ENCODE measurements at regions not wholly inside any gene's neighbourhood (a gene's known extent, or its start where the extent isn't known, plus 50 kb on each side); places are given as distances from the start of the nearest gene placed in this dataset.

DNA sequence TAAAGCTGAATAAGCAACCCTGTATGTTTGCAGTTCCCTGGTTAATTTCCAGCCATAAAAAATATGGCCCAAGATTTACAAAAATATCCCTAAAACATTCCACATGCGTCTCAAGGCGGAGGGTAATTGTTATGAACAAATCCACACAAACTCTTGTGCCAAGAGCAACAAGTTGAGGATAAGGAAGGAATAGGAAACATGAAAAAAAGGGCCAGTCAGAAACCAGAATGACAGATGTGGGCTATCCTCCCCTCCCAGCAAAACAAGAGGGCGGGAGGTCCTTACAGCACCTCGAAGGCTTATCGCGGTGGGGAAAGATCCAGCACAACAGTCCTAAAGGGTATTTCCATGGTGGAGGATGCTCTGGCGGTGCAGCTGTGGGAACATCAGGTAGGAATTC, 155.6 kb upstream of the HES1 start:
- no peak for TF ChIP-seq MYC (IDR thresholded peaks at IDR 0.05; ENCODE audit: low read depth, low read length)
- TF ChIP-seq POLR2A (IDR thresholded peaks at IDR 0.05; ENCODE audit: extremely low read depth, insufficient read length): no peak
- TF ChIP-seq, protein P1, sequence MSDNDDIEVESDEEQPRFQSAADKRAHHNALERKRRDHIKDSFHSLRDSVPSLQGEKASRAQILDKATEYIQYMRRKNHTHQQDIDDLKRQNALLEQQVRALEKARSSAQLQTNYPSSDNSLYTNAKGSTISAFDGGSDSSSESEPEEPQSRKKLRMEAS (IDR thresholded peaks at IDR 0.05; ENCODE audit: low read depth, low read length): no peak
- TF ChIP-seq, protein P2, sequence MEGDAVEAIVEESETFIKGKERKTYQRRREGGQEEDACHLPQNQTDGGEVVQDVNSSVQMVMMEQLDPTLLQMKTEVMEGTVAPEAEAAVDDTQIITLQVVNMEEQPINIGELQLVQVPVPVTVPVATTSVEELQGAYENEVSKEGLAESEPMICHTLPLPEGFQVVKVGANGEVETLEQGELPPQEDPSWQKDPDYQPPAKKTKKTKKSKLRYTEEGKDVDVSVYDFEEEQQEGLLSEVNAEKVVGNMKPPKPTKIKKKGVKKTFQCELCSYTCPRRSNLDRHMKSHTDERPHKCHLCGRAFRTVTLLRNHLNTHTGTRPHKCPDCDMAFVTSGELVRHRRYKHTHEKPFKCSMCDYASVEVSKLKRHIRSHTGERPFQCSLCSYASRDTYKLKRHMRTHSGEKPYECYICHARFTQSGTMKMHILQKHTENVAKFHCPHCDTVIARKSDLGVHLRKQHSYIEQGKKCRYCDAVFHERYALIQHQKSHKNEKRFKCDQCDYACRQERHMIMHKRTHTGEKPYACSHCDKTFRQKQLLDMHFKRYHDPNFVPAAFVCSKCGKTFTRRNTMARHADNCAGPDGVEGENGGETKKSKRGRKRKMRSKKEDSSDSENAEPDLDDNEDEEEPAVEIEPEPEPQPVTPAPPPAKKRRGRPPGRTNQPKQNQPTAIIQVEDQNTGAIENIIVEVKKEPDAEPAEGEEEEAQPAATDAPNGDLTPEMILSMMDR (IDR thresholded peaks at IDR 0.05; ENCODE audit: low read depth, low read length): no peak
- DNase-seq (ENCODE audit: low read depth): no peak

DNA sequence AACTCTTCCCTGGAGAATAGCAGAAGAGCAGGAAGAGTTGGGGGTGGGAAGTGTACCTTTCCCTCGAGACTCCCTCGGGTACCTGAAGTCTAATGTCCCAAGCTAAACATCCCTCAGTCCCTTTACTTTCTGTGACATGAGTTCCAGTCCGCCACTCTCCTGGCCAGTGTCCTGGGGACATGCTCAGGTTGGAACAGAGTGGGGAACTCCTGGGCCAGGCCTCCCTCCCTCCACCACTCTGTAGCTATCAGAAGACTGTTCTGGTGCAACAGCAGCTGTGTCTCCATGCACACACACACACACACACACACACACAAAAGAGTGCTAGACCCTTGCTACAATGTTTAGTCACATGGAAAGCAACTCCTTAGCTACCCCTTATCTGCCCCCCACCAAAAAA, 155.0 kb upstream of the HES1 start:
- TF ChIP-seq POLR2A (IDR thresholded peaks at IDR 0.05; ENCODE audit: extremely low read depth, insufficient read length) (no peak), MYC (IDR thresholded peaks at IDR 0.05; ENCODE audit: low read depth, low read length) (no peak)
- TF ChIP-seq, protein P1 (IDR thresholded peaks at IDR 0.05; ENCODE audit: low read depth, low read length): no peak
- TF ChIP-seq, protein P2 (IDR thresholded peaks at IDR 0.05; ENCODE audit: low read depth, low read length): no peak
- no peak overlapping the region for H3K4me3 ChIP-seq (ENCODE audit: low read depth, low read length)
- no peak for DNase-seq (ENCODE audit: low read depth)

More for the DNA sequence above, 155.6 kb upstream of the HES1 start:
- no peak overlapping the region for H3K4me3 ChIP-seq (ENCODE audit: low read depth, low read length)

DNA sequence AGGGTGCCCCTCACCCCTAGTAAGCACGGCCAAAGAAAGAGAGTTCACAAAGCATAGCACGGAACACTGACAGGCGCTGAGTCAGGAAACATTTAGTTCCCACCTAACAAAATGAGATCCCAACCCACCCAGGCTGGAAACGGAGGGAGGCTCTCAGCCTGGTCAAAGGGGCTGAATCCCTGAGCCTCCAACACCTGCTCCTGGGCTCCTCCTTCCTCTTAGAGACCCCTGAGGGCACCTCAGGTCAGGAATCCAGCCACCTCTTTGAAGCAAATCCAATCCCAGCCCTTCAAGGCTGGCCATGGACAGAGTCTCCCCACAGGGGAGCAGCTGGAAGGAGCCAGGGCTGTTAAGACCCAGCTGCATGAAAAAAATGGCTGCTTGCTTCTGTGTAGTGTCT, 154.4 kb upstream of the HES1 start:
- TF ChIP-seq POLR2A (IDR thresholded peaks at IDR 0.05; ENCODE audit: extremely low read depth, insufficient read length) (no peak), MYC (IDR thresholded peaks at IDR 0.05; ENCODE audit: low read depth, low read length) (no peak)
- TF ChIP-seq, protein P2 (IDR thresholded peaks at IDR 0.05; ENCODE audit: low read depth, low read length): no peak
- TF ChIP-seq, protein P1 (IDR thresholded peaks at IDR 0.05; ENCODE audit: low read depth, low read length): no peak
- H3K4me3 ChIP-seq (ENCODE audit: low read depth, low read length): no peak overlapping the region
- DNase-seq (ENCODE audit: low read depth): no peak

DNA sequence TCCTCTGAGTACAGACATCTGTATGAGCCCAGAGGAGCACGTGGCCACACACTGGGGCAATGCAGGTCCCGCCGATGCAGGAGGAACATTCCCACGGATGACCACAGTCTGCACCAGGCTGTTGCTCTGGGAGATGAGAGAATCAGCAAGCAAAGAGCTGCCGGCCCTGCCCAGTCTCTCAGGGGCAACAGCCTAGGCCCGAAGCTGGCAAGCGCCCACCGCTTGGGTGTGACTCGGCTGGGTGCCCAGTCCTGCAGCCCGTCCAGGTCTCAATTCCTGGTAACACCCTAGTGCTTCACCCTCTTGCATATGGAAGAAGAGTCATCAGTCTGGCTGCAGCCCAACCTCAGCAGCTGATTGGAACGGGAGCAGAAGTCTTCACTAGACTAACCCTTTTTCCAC, 153.7 kb upstream of the HES1 start:
- no peak overlapping the region for H3K4me3 ChIP-seq (ENCODE audit: low read depth, low read length)
- DNase-seq (ENCODE audit: low read depth): no peak
- TF ChIP-seq, protein P1 (IDR thresholded peaks at IDR 0.05; ENCODE audit: low read depth, low read length): no peak
- TF ChIP-seq, protein P2 (IDR thresholded peaks at IDR 0.05; ENCODE audit: low read depth, low read length): no peak
- TF ChIP-seq POLR2A (IDR thresholded peaks at IDR 0.05; ENCODE audit: extremely low read depth, insufficient read length) (no peak), MYC (IDR thresholded peaks at IDR 0.05; ENCODE audit: low read depth, low read length) (no peak)

DNA sequence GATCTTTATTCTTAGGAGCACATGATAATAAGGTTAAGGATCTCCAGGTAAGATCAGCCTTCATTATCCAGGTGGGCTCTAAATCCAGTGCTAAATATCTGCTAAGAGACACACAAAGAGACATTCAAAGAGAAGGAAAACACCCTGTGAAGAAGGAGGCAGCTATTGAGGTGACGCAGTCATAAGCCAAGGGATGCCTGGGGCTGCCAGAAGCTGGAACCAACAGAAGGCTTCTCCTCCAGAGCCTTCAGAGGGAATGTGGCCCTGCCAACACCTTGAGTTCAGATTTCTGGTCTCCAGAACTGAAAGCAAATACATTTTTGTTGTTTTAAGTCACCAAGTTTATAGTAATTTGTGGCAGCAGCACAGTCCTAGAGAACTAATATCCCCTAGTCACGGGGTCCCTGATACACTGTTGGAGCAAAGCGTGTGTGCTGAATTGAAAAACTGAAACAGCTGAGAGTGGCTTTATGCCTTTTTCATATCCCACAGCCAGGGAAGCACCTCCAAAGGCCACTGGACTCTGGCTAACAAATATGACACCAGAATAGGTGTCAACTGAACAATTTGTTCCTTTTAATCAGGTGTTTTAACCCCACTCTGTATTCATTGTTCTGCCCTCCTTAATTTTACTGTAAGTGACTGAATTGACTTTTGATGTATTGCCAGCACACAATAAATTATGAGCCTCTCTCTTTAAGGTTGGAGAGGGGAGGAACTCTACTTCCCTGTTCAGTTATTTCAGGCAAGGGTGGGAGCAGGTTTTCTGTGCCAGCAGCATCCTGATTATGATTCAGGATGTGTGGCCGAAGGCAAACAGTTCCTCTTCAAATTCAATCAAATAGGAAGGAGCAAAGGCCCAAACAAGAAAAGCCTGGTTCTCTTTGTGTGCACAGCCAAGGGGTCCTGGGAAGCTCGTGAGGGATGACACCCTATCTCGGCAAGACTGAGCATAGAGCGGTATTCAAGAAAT, 151.8 kb upstream of the HES1 start:
- H3K4me3 ChIP-seq (ENCODE audit: low read depth, low read length): no peak overlapping the region
- no peak for DNase-seq (ENCODE audit: low read depth)
- TF ChIP-seq, protein P1 (IDR thresholded peaks at IDR 0.05; ENCODE audit: low read depth, low read length): no peak
- no peak for TF ChIP-seq MYC (IDR thresholded peaks at IDR 0.05; ENCODE audit: low read depth, low read length)
- TF ChIP-seq, protein P2 (IDR thresholded peaks at IDR 0.05; ENCODE audit: low read depth, low read length): no peak
